Endometrial microvascular endothelial cells (primary cell): ENCODE measurements at regions not wholly inside any gene's neighbourhood (a gene's known extent, or its start where the extent isn't known, plus 50 kb on each side); places are given as distances from the start of the nearest gene placed in this dataset.

Source experiments
- in situ Hi-C: cut with HindIII; loops from 2 replicates; pipeline ENCODE4 v1.10.0; 2017; ENCODE audit warnings: low sequenced_read_pairs, low pct_unique_long_range_greater_than_20kb; ENCODE audit errors: inconsistent ontology term

DNA sequence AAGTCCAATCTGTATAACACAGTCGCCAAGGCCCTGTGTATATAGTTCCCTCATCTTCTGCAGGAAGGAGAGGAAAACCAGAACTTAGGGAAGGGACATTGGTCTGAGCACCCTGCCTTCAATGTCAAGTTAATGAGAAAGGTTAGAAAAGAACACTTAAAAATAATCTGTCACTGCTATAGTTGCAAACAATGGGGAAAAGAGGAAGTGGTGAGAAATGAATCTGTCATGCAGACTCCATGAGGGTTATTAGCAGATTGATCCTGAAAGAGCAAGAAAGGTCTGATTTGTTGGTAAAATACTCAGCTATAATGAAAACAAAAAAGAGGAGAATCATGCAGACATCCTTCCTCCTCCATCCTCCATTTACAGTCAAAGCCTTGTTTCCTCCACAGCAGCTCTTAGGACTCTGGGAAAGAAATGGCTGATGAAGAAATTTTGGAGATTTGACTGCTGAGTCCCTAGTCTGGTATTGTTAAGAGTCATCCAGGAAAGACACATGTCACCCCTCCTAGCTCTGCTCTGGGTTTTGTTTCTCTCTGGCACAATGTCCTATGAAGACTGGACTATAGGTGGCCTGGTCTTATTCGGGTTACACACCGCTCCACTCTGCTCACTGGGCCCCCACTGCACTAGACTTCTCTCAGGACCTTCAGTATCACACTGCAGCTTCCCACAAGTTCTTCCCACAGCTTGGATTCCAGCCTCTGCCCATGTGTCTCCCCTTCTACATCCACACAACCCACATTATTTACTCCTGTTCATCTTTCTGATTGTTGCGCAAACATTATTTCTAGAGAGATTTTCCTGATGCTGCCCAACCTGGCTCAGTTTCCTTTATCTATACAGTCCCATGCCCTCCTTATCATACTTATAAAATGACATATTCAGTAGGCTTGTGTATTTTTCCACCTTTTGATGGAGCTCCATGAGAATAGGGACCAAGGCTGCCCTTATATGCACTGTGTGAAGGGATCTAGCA, 56.5 kb upstream of the XYLT1 start:
- in situ Hi-C loops, result no loop called here

DNA sequence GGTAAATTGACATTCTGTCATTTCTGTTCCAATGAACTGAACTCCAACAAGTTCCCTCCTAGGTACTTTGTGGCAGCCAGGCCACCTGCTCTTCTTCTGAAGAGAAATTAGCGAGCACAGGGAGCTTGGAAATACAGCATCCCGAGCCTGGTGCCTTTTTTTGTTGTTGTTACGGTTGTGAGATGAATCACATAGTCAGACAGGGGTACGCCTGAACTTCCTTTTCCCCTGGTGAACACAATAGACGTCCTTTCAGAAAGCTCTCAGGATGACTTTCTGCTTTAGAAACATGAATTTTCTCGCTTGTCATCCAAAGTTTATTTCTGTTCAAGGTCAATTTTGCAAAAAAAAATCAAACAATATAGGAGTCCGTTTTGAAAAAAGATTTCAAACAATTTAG, 53.9 kb upstream of the XYLT1 start:
- in situ Hi-C loops, result no loop called here

DNA sequence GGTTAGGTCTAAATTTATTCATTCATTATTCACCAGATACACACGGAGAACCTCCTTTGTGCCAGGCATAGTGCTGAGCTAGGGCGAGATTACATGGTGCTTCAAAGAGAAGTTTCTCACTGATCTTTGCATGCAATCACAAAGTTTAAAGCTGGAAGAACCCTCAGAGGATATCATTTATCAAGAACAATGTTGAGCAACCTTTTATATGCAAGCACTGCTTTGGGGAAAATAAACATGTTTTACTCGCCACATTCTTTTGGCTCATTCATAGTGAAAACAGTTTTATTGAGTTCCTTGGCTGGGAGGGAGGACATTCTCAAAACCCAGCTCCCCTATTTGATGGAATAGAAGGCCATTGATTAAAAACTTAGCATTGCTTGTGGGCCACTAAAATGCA, 49.8 kb upstream of the XYLT1 start:
- in situ Hi-C loops, result no loop called here
